Suppressor macrophage (primary cell): ENCODE measurements at regions not wholly inside any gene's neighbourhood (a gene's known extent, or its start where the extent isn't known, plus 50 kb on each side); places are given as distances from the start of the nearest gene placed in this dataset.
A peak's percentile ranks its signal among the peaks of the same experiment; 100 is the strongest.
"Not testable (repeated sequence)": the region's sequence is repeated elsewhere in the genome, so short reads cannot be mapped to it uniquely, and the experiment has no call there.

Source experiments
- DNase-seq, 4 experiments: peaks; one replicate each; pipeline ENCODE4 v3.0.0-alpha.2; 2020 to 2022

DNA sequence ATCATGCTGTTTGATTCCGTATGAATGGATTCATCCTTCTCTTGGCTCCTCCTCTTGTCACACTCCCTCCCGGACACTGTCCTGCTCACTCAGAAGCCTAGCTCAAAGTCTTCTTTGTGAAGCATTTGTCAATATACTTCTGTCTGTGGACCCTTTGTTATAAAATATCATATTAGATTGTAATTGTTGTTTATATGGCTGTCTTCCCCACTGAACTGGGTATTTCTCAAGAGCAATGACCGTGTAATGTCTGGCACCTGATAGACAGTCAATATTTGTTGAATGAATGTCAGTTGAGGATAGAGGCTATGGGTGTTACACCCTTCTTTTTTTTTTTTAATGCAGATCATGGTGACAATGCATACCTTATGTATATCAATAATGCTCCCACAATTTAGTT lies 335.3 kb downstream of the SOX4 start:
- DNase-seq, result no peak

DNA sequence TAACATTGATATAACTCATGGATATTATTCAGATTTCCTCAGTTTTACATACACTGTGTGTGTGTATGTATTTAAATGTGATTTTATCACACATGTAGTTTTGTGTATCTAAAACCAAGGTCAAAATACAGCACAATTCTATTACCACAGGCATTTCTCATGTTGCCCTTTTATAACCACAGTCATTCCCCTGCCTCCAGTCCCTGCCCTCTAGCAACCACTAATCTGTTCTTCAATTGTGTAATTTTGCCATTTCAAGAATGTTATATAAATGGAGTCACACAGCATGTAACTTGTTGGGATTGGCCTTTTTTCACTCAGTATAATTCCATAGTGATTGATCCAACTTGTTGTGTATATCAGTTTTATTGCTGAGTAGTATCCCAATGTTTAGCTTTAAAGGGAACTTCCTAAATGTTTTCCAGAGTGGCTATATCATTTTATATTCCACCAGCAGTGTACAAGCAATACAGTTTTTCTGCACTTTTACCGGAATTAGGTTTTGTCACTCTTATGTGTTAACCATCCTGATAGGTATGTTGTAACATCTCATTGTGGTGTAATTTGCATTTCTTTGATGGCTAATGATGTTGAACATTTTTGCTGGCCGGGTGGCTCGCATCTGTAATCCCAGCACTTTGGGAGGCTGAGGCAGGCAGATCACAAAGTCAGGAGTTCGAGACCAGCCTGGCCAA lies 338.2 kb downstream of the SOX4 start:
- DNase-seq, result no peak

DNA sequence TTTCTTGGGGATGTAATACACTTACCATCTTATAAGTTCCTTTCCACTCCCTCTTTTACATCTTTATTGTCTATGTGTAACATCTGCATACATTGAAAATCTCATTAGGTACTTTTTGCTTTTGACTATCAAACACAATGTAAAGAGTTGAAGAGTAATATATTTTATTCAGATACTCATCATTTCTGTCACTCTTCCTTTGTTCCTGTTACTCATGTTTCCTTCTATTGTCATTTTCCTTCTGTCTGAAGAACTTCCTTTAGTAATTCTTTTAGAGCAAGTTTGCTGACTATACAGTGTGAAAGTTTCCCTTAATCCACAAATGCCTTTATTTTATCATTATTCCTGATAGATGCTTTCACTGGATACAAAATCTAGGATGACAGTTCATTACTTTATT lies 339.8 kb downstream of the SOX4 start:
- no peak for DNase-seq

DNA sequence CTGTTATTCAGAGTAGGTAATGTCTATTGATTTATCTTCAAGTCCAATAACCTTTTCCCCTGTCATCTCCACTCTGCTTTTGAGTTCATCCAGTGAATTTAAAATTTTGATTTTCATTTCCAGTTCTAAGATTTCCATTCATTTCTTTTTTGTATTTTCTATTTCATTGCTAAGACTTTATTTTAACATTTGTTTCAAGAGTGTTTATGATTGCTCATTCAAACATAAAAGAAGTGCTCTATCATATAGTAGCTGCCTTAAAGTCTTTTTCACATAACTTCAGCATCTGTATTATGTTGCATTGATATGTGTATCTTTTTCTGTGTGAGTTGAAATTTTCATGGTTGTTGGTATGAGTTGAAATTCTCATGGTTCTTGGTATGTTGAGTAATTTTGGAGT lies 341.6 kb downstream of the SOX4 start:
- DNase-seq, result no peak

DNA sequence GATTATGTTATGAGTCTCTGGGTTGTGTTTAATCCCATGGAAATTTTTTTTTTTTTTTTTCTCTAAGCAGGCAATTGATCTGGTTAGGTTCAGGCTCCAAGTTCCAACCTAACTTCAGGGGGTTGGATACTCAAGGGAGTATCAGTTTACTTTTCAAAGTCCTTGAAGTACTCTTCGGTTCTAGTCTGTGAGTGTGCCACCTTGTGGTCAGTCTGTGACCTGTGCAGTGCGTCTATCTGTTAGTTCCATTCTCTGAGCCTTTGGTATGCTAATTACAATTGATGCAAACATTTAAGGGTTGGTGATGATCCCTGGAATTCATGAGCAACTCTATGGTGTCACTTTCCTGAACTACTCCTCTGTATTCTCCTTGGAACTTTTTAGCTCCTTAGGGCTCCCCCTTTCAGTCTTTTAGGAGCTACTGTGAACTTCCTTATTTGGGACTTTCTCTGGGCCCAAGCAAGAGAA lies 342.0 kb downstream of the SOX4 start:
- peak; percentile 36 to 64 (median 51) for DNase-seq

DNA sequence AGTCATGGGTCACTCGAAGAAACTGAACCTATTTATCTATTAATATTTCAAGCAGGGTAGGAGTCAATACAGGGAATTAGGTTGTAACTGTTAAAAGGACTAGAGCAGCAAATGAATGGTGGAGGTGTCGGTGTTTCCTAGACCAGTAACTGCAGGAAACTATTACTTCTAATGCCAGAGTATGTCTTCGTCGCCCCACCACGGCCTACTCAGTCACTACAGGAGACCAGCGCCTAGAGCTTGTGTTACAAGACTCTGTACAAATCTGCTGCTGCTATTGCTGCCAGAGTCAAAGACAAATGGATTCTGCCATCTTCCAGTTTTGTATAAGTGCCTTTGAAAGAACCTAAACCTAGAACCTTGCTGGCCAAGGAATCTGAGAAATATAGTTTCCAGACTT lies 343.9 kb downstream of the SOX4 start:
- DNase-seq, result no peak

DNA sequence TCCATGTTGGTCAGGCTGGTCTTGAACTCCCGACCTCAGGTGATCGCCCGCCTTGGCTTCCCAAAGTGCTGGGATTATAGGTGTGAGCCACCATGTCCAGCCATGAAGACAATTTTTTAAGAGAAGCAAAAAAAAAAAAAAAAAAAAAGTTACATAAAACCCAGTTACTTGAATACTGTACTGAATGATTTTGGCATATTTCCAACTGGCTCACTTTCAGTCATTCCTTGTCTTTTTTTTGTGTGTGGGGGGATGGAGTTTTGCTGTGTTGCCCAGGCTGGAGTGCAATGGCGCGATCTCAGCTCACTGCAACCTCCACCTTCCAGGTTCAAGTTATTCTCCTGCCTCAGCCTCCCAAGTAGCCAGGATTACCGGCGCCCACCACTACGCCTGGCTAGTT lies 345.5 kb downstream of the SOX4 start:
- not testable (repeated sequence) for DNase-seq

DNA sequence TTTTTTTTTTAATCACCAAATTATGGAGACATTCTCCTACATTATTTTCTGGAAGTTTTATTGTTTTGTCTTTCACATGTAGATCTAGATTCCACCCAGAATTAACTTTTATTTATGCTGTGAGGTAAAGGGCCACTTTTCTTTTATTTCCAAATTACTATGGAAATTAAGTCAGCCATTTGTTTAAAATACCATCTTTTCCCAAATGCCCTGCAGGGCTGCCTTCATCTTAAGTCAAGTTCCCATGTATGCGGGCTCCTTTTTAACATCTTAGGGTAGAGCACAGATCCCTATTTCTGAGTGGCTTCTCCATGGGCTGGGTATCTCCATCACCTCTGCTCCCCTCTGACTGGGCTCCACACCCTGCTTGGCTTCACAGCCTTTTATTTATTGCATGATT lies 348.4 kb downstream of the SOX4 start:
- no peak for DNase-seq

DNA sequence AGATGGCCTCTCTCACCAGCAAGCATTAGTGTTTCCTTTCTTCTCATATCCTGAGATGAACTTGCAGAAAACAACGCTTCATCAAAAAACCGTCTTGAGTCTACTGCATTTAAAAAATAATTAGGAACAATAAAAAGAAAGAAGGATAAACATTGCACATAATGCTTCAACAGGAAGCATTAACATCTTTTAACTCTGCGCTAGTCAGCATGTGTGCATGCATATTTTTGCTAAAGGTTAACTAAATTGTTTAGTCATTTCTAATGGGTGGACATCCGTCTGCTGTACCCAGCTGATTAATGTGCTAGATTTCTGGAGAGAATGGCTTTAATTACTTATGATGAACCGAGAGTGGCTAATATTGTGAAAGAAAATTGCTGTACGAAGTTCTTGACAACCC lies 349.3 kb downstream of the SOX4 start:
- DNase-seq, result no peak

DNA sequence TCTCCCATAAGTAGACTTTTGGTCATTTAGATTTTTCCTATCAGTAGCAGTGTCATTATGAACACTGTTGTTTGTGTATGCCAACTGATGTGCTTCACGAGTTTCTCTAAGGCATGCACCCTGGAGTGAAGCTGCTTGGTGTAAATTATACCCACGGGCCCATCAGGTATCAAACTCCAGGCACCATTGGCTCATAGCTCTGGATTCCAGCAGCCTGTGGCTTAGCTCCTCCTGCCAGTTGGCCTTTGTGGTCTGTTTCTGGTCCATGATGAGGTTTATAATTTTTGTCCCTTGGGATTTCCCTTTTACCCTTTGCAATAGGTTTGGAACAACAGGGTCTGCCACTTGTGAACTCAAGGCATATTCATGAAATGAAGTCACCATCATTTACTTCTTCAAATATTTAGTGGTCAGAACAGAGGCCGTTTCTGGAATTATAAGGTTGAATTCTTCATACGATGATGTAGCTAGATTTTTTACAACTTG lies 350.5 kb downstream of the PRL start:
- no peak for DNase-seq

DNA sequence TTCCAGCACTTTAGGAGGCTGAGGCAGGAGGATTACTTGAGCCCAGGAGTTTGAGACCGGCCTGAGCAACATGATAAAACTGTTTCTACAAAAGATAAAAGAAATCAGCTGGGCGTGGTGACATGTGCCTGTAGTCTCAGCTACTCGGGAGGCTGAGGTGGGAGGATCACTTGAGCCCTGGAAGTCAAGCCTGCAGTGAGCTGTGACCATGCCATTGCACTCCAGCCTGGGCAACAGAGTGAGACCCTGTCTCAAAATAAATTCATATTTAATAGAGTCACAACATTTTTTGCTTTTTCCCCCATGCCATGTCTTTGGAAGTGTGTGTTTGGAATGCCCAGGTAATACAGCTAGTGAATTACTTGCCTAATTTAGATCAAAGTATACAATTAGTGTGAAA lies 349.6 kb downstream of the PRL start:
- not testable (repeated sequence) for DNase-seq

DNA sequence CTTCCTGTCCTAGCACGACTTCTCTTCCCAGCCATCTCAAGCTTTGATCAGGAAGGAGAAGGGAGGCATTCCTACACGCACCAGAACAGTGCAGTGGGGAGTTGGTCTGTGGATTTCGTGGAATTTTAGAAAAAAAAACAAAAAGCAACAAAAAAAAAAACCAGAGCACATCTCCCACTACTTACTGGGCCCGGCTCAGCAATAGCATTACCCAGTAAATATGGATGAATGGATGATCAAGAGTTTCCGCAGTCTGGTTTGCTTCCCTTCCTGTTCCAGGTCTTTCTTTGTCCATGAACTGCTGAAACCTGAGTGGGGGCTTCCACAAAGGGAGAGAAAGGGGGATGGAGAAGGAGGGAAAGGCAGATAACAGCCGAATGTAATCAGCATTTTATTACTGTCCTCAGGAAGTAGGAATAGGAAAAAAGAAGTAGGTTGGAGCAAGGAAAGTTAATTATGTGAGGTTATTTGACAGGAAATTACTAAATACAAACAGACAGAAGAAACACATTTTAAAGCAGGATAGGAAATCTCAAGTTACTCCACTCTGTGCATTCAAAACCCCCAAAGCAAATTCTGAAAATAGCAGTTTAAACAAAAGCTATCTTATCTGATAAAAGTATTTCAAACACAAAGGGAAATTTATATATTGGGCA lies 349.0 kb downstream of the PRL start:
- no peak for DNase-seq

DNA sequence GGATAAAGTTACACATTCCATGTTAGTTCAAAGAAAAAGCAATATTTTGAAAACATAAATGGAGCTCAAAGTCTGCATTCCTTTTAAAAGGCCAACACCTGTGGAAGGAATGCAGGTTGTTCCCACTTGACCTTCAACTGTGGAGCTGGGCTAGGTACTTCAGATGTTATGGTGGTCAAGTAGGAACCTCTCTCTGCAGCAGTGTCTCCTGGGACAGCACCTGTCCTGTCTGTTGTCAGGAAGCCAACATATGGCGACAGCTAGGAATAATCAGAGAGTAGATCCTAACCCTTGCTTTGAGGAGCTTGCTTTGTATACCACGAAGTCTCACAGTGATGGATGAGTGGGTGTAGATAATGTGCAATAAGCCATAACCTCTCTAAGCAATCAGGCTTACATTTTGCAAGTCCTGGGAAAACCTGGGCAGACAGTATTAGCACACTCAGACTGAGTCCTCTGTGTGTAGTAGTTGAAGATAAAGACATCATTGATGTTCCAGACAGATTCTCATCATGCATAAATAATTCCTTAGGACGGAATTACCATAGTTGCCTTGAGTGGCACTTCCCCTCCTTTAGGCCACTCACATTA lies 347.5 kb downstream of the PRL start:
- DNase-seq, result no peak

DNA sequence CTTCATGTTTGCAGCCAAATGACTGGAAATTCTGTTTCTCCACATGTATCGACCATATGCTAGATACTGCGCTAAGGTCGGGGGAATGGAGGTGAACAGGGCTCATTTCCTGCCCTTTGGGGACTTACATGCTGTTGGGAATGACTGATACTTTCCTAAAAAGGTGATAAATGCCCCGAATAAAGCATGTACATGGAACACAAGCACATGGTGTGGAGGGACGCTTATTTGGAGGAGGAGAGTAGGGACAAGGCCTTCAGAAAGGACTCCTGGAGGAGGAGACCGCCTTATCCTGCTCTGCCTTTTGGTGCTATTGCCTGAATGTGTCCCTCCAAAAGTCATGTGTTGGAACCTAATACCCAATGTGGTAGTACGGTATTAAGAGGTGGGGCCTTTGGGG lies 344.5 kb downstream of the PRL start:
- DNase-seq, result no peak

DNA sequence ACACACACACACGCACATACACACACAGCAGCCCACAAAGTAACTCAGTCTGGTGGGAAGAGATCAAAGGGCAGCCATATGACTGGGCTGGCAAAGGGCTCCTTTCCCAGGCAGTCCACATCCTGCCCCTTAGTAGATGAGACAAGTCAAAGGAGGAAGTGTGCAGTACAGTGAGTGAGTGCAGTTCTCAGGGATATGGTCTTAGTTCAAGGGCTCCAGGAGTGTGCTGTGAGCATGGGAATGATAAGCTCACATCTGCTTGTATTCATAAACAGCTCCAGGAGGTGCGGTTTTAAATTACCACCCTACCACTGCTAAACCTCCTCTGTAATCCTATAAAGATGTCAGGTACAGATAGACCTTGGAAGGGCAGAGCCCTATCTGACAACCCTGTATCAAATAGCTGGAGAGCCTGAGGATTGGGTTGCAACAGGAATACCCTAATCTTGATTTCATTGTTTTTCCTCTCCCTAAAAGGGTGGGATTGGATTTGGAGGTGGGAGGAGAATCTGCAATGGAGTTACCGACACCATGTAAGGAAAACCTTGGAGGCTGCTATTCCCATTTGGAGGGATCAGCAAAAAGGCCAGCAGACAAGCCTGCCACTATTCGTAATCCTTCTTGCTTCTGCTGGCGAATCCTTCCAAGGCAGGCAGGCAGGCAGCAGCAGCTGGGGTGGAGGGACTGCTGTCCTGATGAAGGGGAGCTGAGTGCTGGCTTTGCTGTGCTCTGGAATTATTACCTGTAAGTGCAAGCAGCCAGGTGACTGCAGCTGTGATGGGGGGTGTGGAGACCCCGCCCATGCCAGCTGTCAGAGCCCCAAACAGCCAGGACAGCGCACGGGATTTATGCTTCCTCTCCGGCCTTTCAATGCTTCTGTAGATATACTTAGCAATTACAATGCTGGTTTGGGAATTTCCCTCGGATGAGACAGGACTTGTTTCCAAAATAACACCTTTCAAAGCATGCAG lies 342.7 kb downstream of the PRL start:
- peak; percentile 55 to 72 (median 70) for DNase-seq

DNA sequence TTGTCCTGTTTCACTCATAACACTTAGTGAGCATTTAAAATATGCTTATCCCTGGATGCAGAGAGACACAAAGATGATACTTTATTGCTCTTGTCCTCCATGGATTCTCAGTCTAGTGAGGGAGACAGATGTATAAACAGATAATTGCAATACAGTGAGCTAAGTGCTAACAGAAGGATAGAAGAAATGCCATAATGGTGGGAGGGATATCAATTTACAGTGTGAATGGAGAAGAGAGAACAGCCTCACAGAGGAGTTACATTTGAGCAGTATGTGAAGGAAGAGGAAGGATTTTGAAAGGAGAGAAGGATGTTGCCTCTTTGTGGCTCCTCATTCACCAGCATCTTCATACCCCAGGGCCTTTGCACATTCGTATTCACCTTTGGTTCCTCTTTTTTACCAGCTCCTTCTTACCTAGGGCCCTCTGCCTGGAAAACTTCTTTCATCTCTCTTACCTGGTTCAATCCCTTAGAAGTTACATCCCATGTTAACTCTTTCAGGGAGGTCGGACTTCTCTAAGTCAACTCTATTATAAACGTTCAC lies 341.7 kb downstream of the PRL start:
- DNase-seq, result no peak

DNA sequence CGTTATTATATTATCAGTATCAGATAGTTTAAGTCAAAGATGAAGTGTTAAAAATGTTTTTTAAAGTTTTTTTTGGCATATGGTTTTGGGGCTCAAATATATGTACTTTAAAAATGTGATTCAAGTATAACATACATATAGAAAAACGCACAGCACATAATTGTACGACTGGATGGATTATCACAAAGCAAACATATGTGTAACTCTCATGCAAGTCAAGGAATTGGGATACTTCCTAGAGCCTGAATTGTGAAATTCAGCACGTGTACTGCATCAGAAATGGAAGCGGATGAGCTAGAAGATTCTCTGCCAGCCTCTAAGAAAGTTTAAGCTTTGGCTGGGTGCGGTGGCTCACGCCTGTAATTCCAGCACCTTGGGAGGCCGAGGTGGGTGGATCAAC lies 340.9 kb downstream of the PRL start:
- no peak for DNase-seq

DNA sequence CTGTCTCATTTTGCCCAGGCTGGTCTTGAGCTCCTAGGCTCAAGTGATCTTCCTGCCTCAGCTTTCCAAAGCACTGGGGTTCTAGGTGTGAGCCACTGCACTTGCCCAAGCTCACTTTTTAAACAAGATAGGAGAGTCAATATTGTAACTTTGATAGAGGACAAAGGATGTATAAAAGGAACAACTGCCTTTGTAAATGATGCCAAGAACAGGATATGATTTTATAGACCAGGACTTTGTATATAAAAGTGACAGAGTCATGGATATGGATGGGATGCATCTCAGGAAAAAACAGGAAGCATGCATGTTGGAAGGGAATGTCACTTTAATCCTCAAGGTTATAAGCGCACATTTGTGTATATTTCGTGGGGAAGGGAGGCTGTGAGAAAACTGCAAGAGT lies 338.4 kb downstream of the PRL start:
- DNase-seq, result no peak

DNA sequence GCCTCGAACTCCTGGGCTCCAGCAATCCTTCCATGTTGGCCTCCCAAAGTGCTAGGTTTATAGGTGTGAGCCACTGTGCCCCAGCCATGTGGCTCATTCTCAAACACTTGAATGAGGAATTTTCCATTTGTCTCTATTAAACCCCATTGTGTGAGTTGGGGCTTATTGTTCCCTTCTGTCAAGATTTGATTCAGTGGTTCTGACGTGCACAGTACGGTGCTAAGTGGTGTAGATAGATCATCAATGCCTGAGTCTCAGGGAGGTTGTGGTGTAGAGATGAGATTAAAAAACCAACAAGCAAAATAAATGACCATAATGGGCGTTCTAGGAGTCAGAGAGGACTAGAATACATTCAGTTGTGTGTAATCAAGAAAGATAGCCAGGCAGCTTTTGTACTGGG lies 335.6 kb downstream of the PRL start:
- no peak for DNase-seq

DNA sequence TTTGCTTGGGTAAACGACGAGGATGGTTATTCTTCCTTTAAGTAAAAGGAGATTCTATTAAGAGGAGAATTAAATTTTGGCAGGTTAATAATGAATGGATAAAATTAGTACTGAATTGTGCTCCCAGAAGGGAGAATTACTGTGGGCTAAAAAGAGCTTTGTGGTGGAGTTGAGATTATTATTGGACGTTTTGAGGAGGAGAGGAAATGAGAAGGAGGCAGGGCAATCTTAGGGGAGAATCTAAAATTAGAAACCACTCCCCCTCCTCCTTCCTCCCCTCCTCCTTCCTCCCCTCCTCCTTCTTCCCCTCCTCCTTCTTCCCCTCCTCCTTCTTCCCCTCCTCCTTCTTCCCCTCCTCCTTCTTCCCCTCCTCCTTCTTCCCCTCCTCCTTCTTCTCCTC lies 331.8 kb downstream of the PRL start:
- DNase-seq, result peak in 1 of 4 experiments; percentile 7

DNA sequence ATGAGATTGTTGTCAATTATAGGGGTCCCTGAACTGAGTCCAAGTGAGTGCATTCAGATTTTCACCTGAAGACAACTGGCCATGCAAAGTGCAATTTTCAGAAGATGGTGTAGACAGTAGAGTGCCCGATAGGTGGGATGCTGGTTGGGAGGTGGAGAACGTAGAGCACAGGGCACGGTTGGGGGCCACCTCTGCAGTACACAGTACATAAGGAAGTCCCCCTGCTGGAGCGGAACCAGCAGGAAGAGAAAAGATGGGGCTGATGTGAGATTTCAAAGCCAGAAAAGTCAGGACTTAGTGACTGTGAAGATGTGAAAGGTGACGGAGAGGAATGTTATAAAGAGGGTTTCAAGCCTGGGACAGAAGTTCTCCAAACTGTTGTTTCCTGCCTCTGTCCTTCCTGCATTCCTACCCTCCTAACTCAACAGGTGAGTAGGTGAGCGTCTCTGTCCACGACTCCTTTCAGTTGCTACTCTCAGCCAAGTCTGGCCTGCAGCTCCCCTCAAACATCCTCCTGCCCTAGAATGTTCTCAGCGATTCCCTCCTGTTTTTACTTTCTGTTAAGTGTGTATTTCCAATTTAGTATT lies 330.8 kb downstream of the PRL start:
- no peak for DNase-seq
